RWPE2 (cell line): ENCODE measurements at regions not wholly inside any gene's neighbourhood (a gene's known extent, or its start where the extent isn't known, plus 50 kb on each side); places are given as distances from the start of the nearest gene placed in this dataset.

Experiments
- ATAC-seq: fragments of 200-7000 bp; cut with Tn5 transposase; 3 replicates; pipeline ENCODE4 v1.9.1; 2021; ENCODE audit warnings: low read depth
- DNase-seq: peaks from one replicate; pipeline ENCODE4 v3.0.0-alpha.2; 2020; ENCODE audit warnings: low spot score
- H3K27ac ChIP-seq: fragments of 450-650 bp; 2 replicates; pipeline ENCODE4 v1.5.1; 2017; ENCODE audit warnings: mild to moderate bottlenecking; ENCODE audit not compliant: poor library complexity, severe bottlenecking
- H3K27me3 ChIP-seq: fragments of 250-450 bp; sonication (Bioruptor Pico); 2 replicates; pipeline ENCODE4 v1.5.1; 2021; ENCODE audit warnings: mild to moderate bottlenecking, moderate library complexity; ENCODE audit not compliant: insufficient read depth, poor library complexity, severe bottlenecking
- H3K36me3 ChIP-seq: fragments of 250-450 bp; sonication (Bioruptor Pico); 2 replicates; pipeline ENCODE4 v1.5.1; 2020; ENCODE audit warnings: low read depth, mild to moderate bottlenecking, moderate library complexity
- H3K4me1 ChIP-seq: fragments of 250-450 bp; sonication (Bioruptor Pico); 2 replicates; pipeline ENCODE4 v1.5.1; 2021; ENCODE audit warnings: mild to moderate bottlenecking, moderate library complexity; ENCODE audit not compliant: insufficient read depth, poor library complexity, severe bottlenecking
- H3K4me3 ChIP-seq: fragments of 250-450 bp; sonication (Bioruptor Pico); 2 replicates; pipeline ENCODE4 v1.5.1; 2021; ENCODE audit warnings: mild to moderate bottlenecking, moderate library complexity; ENCODE audit not compliant: severe bottlenecking
- H3K9me3 ChIP-seq: fragments of 250-450 bp; sonication (Bioruptor Pico); 2 replicates; pipeline ENCODE4 v1.5.1; 2021; ENCODE audit warnings: mild to moderate bottlenecking, moderate library complexity; ENCODE audit not compliant: severe bottlenecking
- CTCF ChIP-seq: fragments of 450-650 bp; IDR thresholded peaks from one replicate; pipeline ENCODE4 v1.5.1; 2017; ENCODE audit warnings: mild to moderate bottlenecking, moderate library complexity; ENCODE audit not compliant: poor library complexity, severe bottlenecking

GRCh38 chr17:31695456-31696090 lies 163.5 kb downstream of the COPRS start:
- H3K27me3 ChIP-seq = no peaks in the 10 kb centered on the region
- H3K4me3 ChIP-seq = no peak overlapping the region
- no peaks in the 10 kb centered on the region for H3K36me3 ChIP-seq
- no peaks in the 10 kb centered on the region for H3K9me3 ChIP-seq
- H3K4me1 ChIP-seq = no peaks in the 10 kb centered on the region
- DNase-seq = no peak
- ATAC-seq = no peak
- no peak overlapping the region for H3K27ac ChIP-seq
- TF ChIP-seq CTCF = no peak

- no peak overlapping the region for H3K27ac ChIP-seq
- no peaks in the 10 kb centered on the region for H3K9me3 ChIP-seq
- no peak for DNase-seq
- no peaks in the 10 kb centered on the region for H3K27me3 ChIP-seq
- no peak for TF ChIP-seq CTCF
- H3K4me1 ChIP-seq = no peaks in the 10 kb centered on the region
- no peak for ATAC-seq
- H3K36me3 ChIP-seq = no peaks in the 10 kb centered on the region
- H3K4me3 ChIP-seq = no peak overlapping the region
Measured at GRCh38 chr17:31693433-31694220, 165.4 kb downstream of the COPRS start.

- H3K4me1 ChIP-seq = no peaks in the 10 kb centered on the region
- no peak for ATAC-seq
- no peak for TF ChIP-seq CTCF
Measured at GRCh38 chr17:31692632-31693031, 166.4 kb downstream of the COPRS start.

GRCh38 chr17:31692027-31692426 lies 167.0 kb downstream of the COPRS start:
- H3K27me3 ChIP-seq = no peaks in the 10 kb centered on the region
- no peak overlapping the region for H3K4me3 ChIP-seq
- DNase-seq = no peak
- no peaks in the 10 kb centered on the region for H3K9me3 ChIP-seq
- no peak for TF ChIP-seq CTCF
- no peak for ATAC-seq
- H3K4me1 ChIP-seq = no peaks in the 10 kb centered on the region
- H3K36me3 ChIP-seq = no peaks in the 10 kb centered on the region
- no peak overlapping the region for H3K27ac ChIP-seq

More at GRCh38 chr17:31692632-31693031, 166.4 kb downstream of the COPRS start:
- Histone ChIP-seq H3K36me3 (no peaks in the 10 kb centered on the region), H3K4me3 (no peak overlapping the region), H3K9me3 (no peaks in the 10 kb centered on the region), H3K27ac (no peak overlapping the region), H3K27me3 (no peaks in the 10 kb centered on the region)
- DNase-seq = no peak
